Upper lobe of left lung (tissue), 6 donors: ENCODE measurements at regions not wholly inside any gene's neighbourhood (a gene's known extent, or its start where the extent isn't known, plus 50 kb on each side); places are given as distances from the start of the nearest gene placed in this dataset.

Source experiments
- ATAC-seq, 2 donors: fragments of 200-7000 bp; cut with Tn5 transposase; one replicate each; pipeline ENCODE4 v1.9.1; 2022; ENCODE audit warnings: mild to moderate bottlenecking in 2 of 2, moderate library complexity in 2 of 2; ENCODE audit not compliant: low FRiP score in 2 of 2
- DNase-seq, 2 donors: peaks; one replicate each; pipeline ENCODE4 v3.0.0-alpha.2; 2019 to 2020
- H3K27ac ChIP-seq, 4 donors: fragments of 200-600 bp; sonication (generic); one replicate each; pipeline ENCODE4 v1.5.1; 2016 to 2019
- H3K27me3 ChIP-seq, 4 donors: fragments of 200-600 bp; sonication (generic); one replicate each; pipeline ENCODE4 v1.5.1; 2017 to 2019
- H3K36me3 ChIP-seq, 4 donors: fragments of 200-600 bp; sonication (generic); one replicate each; pipeline ENCODE4 v1.5.1; 2016 to 2019
- H3K4me1 ChIP-seq, 4 donors: fragments of 200-600 bp; sonication (generic); one replicate each; pipeline ENCODE4 v1.5.1; 2018 to 2019
- H3K4me3 ChIP-seq, 4 donors: fragments of 200-600 bp; sonication (generic); one replicate each; pipeline ENCODE4 v1.5.1; 2017 to 2019; ENCODE audit warnings: mild to moderate bottlenecking in 2 of 4, moderate library complexity in 1 of 4
- H3K9me3 ChIP-seq, 4 donors: fragments of 200-600 bp; sonication (generic); one replicate each; pipeline ENCODE4 v1.5.1; 2018 to 2019
- EP300 ChIP-seq, 4 donors: sonication (generic); formaldehyde crosslinking; IDR thresholded peaks; one replicate each; pipeline ENCODE4 v1.5.1; 2017; ENCODE audit warnings: antibody characterized with exemption in 4 of 4, control low read depth in 2 of 4
- POLR2A ChIP-seq, 4 donors: fragments of 450-650 bp; IDR thresholded peaks; one replicate each; pipeline ENCODE4 v1.5.1; 2016 to 2017; ENCODE audit warnings: antibody characterized with exemption in 4 of 4, mild to moderate bottlenecking in 2 of 4
- POLR2AphosphoS5 ChIP-seq, 2 donors: sonication (generic); formaldehyde crosslinking; IDR thresholded peaks; one replicate each; pipeline ENCODE4 v1.5.1; 2017; ENCODE audit warnings: antibody characterized with exemption in 2 of 2
- WGBS, 2 donors: methylation state at CpG; one replicate each; pipeline ENCODE4 v1.1.5; 2017 to 2018; 5-methylcytosine and 5-hydroxymethylcytosine counted together
- TF ChIP-seq, protein P1 (sequence below), 6 experiments: fragments of 450-650 bp in 4 of 6; fragments of 200-600 bp in 2 of 6; sonication (generic) in 2 of 6; IDR thresholded peaks; one replicate each; pipeline ENCODE4 v1.5.1; 2016 to 2019; ENCODE audit warnings: antibody characterized with exemption in 6 of 6
- donor health status: DM: no; HTN: no; CAD: no; lungs with moderate emphysema.
- donor health status: DM: no; HTN: yes; CAD: no; lungs with severe emphysema.

DNA sequence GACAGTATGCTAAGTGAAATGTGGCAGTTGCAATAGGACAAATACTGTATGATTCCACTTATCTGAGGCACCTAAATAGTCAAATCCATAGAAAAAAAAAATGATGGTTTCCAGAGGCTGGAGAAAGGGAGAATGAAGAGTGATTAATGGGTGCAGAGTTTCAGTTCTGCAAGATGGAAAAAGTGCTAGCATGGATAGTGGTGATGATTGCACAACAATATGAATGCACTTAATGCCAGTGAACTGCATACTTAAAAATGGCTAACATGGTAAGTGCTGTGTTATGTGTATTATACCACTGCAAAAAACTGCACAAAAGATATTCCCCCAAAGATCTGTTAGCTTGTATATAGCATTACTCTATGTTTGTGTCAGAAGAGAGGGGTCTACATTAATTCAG lies 185.4 kb downstream of the INHBB start:
- no peak for ATAC-seq
- Histone ChIP-seq H3K36me3 (no peaks in the 10 kb centered on the region), H3K9me3 (no peaks in the 10 kb centered on the region), H3K27ac (no peak overlapping the region), H3K27me3 (no peaks in the 10 kb centered on the region), H3K4me1 (peaks cover 0 to 8% (median 0%) of the 10 kb centered on the region in 4 donors), H3K4me3 (no peak overlapping the region)
- no peak for DNase-seq
- TF ChIP-seq POLR2A (IDR thresholded peaks at IDR 0.05) = no peak
- TF ChIP-seq EP300 (IDR thresholded peaks at IDR 0.05) = no peak
- no peak for TF ChIP-seq POLR2AphosphoS5 (IDR thresholded peaks at IDR 0.05)
- TF ChIP-seq, protein P1, sequence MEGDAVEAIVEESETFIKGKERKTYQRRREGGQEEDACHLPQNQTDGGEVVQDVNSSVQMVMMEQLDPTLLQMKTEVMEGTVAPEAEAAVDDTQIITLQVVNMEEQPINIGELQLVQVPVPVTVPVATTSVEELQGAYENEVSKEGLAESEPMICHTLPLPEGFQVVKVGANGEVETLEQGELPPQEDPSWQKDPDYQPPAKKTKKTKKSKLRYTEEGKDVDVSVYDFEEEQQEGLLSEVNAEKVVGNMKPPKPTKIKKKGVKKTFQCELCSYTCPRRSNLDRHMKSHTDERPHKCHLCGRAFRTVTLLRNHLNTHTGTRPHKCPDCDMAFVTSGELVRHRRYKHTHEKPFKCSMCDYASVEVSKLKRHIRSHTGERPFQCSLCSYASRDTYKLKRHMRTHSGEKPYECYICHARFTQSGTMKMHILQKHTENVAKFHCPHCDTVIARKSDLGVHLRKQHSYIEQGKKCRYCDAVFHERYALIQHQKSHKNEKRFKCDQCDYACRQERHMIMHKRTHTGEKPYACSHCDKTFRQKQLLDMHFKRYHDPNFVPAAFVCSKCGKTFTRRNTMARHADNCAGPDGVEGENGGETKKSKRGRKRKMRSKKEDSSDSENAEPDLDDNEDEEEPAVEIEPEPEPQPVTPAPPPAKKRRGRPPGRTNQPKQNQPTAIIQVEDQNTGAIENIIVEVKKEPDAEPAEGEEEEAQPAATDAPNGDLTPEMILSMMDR (IDR thresholded peaks at IDR 0.05) = no peak

DNA sequence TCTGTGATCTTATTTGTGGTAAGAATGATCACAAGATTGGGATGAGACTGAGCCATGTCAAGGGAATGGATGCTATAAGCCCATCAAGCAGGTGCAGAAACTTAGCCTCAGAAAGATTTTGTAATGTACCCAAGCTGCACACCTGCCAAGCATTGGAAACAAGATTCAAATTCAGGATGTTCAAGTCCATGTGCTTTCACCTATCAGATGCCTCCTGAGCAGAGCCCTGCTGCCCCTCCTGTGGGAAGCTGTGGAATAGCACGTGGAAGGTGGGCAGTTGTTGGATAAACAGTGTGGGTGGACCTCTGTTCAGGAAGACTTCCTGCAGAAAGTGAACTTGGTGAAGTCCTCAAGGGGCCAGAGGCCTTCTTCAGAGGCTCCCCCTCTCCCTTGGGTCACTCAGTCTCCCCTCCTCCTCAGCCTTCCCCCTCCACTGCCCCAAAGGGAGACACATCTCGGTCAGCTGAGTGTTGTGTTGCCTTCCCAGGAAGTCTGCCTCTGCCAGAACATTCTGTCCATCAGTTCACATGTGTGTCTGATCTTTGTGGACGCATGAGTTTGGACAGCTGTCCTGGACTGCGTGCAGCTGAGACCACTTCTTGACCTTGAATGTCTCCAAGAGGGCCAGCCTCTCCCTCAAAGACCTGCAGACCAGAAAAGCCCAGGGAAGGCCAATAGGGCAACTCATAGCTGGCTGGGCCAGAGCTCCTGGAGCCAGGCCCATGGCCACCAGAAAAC lies 186.1 kb downstream of the INHBB start:
- Histone ChIP-seq H3K27ac (no peak overlapping the region), H3K4me3 (no peak overlapping the region), H3K27me3 (no peaks in the 10 kb centered on the region), H3K9me3 (no peaks in the 10 kb centered on the region), H3K4me1 (peaks cover 0 to 8% (median 0%) of the 10 kb centered on the region in 4 donors), H3K36me3 (no peaks in the 10 kb centered on the region)
- peak in 1 of 2 donors; percentile 84 for TF ChIP-seq POLR2AphosphoS5 (IDR thresholded peaks at IDR 0.05)
- TF ChIP-seq POLR2A (IDR thresholded peaks at IDR 0.05) = no peak
- TF ChIP-seq, protein P1 (IDR thresholded peaks at IDR 0.05) = no peak
- peak in 2 of 4 donors; percentile 78 to 90 for TF ChIP-seq EP300 (IDR thresholded peaks at IDR 0.05)
- ATAC-seq (no peak), DNase-seq (no peak)
- 63 to 72% methylated on average over 2 to 4 of the region's 4 CpGs for WGBS, 2 donors

DNA sequence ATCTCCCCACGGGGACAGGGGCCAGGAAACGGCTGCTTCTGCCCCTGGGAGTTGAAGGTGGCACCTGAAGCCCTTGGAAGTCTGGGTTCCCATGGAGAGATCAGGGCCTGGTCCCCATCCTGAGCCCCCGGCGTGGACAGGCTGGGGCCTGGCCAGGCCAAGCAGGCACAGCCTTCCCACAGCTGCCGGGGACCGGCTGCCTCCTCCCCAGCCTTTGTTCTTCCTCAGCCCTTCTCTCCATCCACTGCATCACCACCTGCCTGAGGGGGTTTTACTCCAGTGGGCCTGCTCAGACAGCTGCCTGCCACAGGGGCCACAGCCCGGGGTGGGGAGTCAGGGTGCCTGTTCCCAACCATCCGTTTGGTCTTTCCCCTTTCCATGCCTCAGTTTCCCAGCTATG lies 187.7 kb downstream of the INHBB start:
- no peaks in the 10 kb centered on the region for H3K27me3 ChIP-seq
- H3K4me3 ChIP-seq = no peak overlapping the region
- H3K27ac ChIP-seq = no peak overlapping the region
- DNase-seq (peak in 1 of 2 donors; percentile 65), ATAC-seq (no peak)
- no peaks in the 10 kb centered on the region for H3K9me3 ChIP-seq
- H3K4me1 ChIP-seq = peaks cover 0 to 5% (median 0%) of the 10 kb centered on the region in 4 donors
- 90% methylated on average over 6 to 8 of the region's 8 CpGs for WGBS, 2 donors
- no peaks in the 10 kb centered on the region for H3K36me3 ChIP-seq
- TF ChIP-seq POLR2AphosphoS5 (IDR thresholded peaks at IDR 0.05) = no peak
- TF ChIP-seq, protein P1 (IDR thresholded peaks at IDR 0.05) = no peak
- no peak for TF ChIP-seq POLR2A (IDR thresholded peaks at IDR 0.05)
- no peak for TF ChIP-seq EP300 (IDR thresholded peaks at IDR 0.05)

DNA sequence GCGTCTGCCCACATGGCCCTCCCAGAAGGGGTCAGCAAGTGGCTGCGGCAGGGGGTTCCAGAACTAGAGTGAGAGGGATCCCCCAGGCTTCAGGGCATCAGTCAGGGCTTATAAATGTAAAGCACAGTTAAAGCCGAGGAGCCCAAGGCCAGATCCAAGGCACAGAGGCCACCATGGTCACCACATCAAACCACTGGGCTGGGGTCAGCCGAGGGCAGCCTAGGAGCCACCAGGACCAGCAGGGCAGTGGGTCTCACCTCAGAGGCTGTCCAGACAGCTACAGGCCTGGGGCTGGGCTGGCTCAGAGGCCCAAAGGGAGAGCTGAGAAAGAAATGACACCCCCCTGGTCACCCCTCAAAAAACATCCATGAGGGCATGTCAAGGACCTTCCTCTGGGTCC lies 188.5 kb downstream of the INHBB start:
- Histone ChIP-seq H3K36me3 (no peaks in the 10 kb centered on the region), H3K4me1 (peaks cover 0 to 6% (median 0%) of the 10 kb centered on the region in 4 donors), H3K9me3 (no peaks in the 10 kb centered on the region), H3K4me3 (no peak overlapping the region), H3K27me3 (no peaks in the 10 kb centered on the region), H3K27ac (no peak overlapping the region)
- WGBS, 2 donors = 80 to 94% methylated on average over 1 to 4 of the region's 4 CpGs
- DNase-seq = no peak
- TF ChIP-seq EP300 (IDR thresholded peaks at IDR 0.05) = no peak
- TF ChIP-seq POLR2A (IDR thresholded peaks at IDR 0.05) = no peak
- TF ChIP-seq POLR2AphosphoS5 (IDR thresholded peaks at IDR 0.05) = no peak
- TF ChIP-seq, protein P1 (IDR thresholded peaks at IDR 0.05) = no peak
- no peak for ATAC-seq

DNA sequence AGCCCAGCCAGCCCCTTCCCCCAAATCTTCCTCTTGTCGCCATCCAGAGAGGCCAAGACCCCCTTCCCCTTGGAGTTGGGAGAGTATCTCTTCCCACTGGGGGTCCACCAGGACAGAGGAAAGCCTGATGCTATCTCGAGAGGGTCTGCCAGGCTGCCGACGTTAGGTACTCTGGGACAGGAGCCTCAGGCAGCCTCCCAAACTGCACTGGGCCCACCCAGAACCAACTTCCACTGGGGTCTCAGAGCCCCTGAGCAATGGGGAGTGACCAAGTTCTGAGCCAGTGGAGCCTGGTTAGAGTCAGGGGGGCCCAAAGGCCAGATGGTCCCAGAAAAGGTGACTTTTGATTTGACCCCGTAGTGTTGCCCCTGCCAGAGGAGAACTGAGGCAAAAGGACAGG lies 189.1 kb downstream of the INHBB start:
- ATAC-seq = no peak
- TF ChIP-seq POLR2A (IDR thresholded peaks at IDR 0.05) (no peak), EP300 (IDR thresholded peaks at IDR 0.05) (no peak)
- TF ChIP-seq, protein P1 (IDR thresholded peaks at IDR 0.05) = no peak
- no peak overlapping the region for H3K27ac ChIP-seq
- 96 to 100% methylated on average over 1 to 5 of the region's 5 CpGs for WGBS, 2 donors
- DNase-seq = no peak
- H3K4me1 ChIP-seq = peaks cover 0 to 13% (median 4%) of the 10 kb centered on the region in 4 donors
- no peak overlapping the region for H3K4me3 ChIP-seq
- no peaks in the 10 kb centered on the region for H3K36me3 ChIP-seq
- no peaks in the 10 kb centered on the region for H3K9me3 ChIP-seq
- H3K27me3 ChIP-seq = no peaks in the 10 kb centered on the region
